ENCODE measurements at regions not wholly inside any gene's neighbourhood (a gene's known extent, or its start where the extent isn't known, plus 50 kb on each side); places are given as distances from the start of the nearest gene placed in this dataset.

DNA sequence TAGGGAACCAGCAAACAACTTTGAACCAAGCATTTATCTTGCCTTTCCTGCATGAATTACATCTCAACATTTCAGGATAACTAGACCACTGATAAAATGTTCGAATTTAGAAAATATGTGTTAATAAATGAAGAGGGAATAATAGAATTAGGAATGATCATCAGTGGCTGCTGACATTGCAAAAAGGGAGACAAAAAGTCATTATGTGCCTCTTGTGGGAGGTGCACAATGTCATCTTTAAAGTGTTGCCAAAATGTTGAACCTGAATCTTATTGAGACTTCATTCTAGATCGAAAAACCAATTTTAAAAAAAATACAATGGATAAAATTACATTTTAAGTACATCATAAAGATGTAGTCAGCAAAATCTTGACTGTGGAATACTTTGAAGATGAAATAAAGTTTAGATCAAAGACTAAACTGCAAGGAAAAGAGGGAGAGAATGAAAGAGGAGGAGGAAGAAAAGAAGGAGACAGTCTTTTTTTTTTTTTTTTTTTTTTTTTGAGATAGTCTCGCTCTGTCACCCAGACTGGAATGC is 299.3 kb downstream of the FBXW7 start:
- POLR2A ChIA-PET: no interaction called here
- Mint-ChIP-seq H3K27me3 (no peaks in the 10 kb centered on the region), H3K4me1 (no peaks in the 10 kb centered on the region), H3K9me3 (ENCODE audit: insufficient read depth) (no peaks in the 10 kb centered on the region), H3K27ac (no peak overlapping the region), H3K4me3 (no peak overlapping the region)
- CTCF ChIA-PET: no interaction called here
- TF ChIP-seq EZH2 (IDR thresholded peaks at IDR 0.05; ENCODE audit: borderline replicate concordance, insufficient read depth, low read depth, low read length, poor library complexity, severe bottlenecking): no peak
- TF ChIP-seq, protein P1, sequence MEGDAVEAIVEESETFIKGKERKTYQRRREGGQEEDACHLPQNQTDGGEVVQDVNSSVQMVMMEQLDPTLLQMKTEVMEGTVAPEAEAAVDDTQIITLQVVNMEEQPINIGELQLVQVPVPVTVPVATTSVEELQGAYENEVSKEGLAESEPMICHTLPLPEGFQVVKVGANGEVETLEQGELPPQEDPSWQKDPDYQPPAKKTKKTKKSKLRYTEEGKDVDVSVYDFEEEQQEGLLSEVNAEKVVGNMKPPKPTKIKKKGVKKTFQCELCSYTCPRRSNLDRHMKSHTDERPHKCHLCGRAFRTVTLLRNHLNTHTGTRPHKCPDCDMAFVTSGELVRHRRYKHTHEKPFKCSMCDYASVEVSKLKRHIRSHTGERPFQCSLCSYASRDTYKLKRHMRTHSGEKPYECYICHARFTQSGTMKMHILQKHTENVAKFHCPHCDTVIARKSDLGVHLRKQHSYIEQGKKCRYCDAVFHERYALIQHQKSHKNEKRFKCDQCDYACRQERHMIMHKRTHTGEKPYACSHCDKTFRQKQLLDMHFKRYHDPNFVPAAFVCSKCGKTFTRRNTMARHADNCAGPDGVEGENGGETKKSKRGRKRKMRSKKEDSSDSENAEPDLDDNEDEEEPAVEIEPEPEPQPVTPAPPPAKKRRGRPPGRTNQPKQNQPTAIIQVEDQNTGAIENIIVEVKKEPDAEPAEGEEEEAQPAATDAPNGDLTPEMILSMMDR (IDR thresholded peaks at IDR 0.05): no peak
- H3K9me3 ChIP-seq (ENCODE audit: control extremely low read depth in 1 of 3, control insufficient read depth in 2 of 3, insufficient read depth in 1 of 3, low read length in 2 of 3): peaks cover 0 to 4% (median 0%) of the 10 kb centered on the region in 3 donors
- H3K4me3 ChIP-seq (ENCODE audit: control extremely low read depth in 1 of 5, extremely low read depth in 1 of 5, insufficient read depth in 1 of 5, low read depth in 2 of 5, low read length in 4 of 5): no peak overlapping the region
- DNase-seq (no peak), ATAC-seq (ENCODE audit: low read depth) (no peak)
- WGBS (ENCODE audit: insufficient coverage): no CpG with 5 or more reads among the region's 3 CpGs
- no peaks in the 10 kb centered on the region for H3K27me3 ChIP-seq (replicated peaks in 1 of 4; ENCODE audit: control extremely low read depth in 1 of 4, control insufficient read depth in 3 of 4, insufficient read depth in 4 of 4, low read length in 3 of 4)
- no peak overlapping the region for H3K27ac ChIP-seq (ENCODE audit: low read length in 2 of 2)
- no peaks in the 10 kb centered on the region for H4K20me1 ChIP-seq (ENCODE audit: control insufficient read depth, insufficient read depth, low read length, poor library complexity, severe bottlenecking)
- no peaks in the 10 kb centered on the region for H3K36me3 ChIP-seq (replicated peaks in 1 of 2; ENCODE audit: control extremely low read depth in 1 of 2, control insufficient read depth in 1 of 2, extremely low read depth in 1 of 2, insufficient read depth in 2 of 2, low read length in 1 of 2)
- no peaks in the 10 kb centered on the region for H3K79me2 ChIP-seq (ENCODE audit: control insufficient read depth, insufficient read depth, low read length)
- no peaks in the 10 kb centered on the region for H3K4me1 ChIP-seq (ENCODE audit: control insufficient read depth in 2 of 2, insufficient read depth in 2 of 2, low read length in 2 of 2)
- intact Hi-C loops (cut with micrococcal nuclease): no loop called here
- no peak overlapping the region for H3K4me2 ChIP-seq (replicated peaks; ENCODE audit: low read depth, low read length, poor library complexity, severe bottlenecking)
- H2AFZ ChIP-seq (ENCODE audit: insufficient read depth, low read depth, low read length, poor library complexity, severe bottlenecking): no peak overlapping the region
- no peak overlapping the region for H3K9ac ChIP-seq (ENCODE audit: low read length)

DNA sequence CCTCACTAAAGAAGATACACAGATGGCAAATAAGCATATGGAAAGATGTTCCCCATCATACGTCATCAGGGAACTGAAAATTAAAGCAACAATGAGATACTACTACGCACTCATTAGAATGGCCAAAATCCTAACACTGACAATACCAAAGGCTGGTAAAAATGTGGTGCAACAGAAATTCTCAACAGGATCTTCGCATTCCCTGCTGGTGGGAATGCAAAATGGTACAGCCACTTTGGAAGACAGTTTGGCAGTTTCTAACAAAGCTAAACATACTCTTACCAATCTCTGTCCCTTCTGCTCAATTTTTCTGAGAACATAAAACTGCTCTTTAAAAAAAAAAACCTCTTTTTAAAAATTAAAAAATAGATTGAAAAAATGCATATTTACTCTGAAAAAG is 300.2 kb downstream of the FBXW7 start:
- no peak for TF ChIP-seq EZH2 (IDR thresholded peaks at IDR 0.05; ENCODE audit: borderline replicate concordance, insufficient read depth, low read depth, low read length, poor library complexity, severe bottlenecking)
- TF ChIP-seq, protein P1 (IDR thresholded peaks at IDR 0.05): no peak
- intact Hi-C loops (cut with micrococcal nuclease): no loop called here
- Histone ChIP-seq H3K36me3 (replicated peaks in 1 of 2; ENCODE audit: control extremely low read depth in 1 of 2, control insufficient read depth in 1 of 2, extremely low read depth in 1 of 2, insufficient read depth in 2 of 2, low read length in 1 of 2) (no peaks in the 10 kb centered on the region), H3K27ac (ENCODE audit: low read length in 2 of 2) (no peak overlapping the region), H3K27me3 (replicated peaks in 1 of 4; ENCODE audit: control extremely low read depth in 1 of 4, control insufficient read depth in 3 of 4, insufficient read depth in 4 of 4, low read length in 3 of 4) (no peaks in the 10 kb centered on the region), H3K9me3 (ENCODE audit: control extremely low read depth in 1 of 3, control insufficient read depth in 2 of 3, insufficient read depth in 1 of 3, low read length in 2 of 3) (peaks cover 0 to 4% (median 0%) of the 10 kb centered on the region in 3 donors), H3K9ac (ENCODE audit: low read length) (no peak overlapping the region), H4K20me1 (ENCODE audit: control insufficient read depth, insufficient read depth, low read length, poor library complexity, severe bottlenecking) (no peaks in the 10 kb centered on the region), H3K4me1 (ENCODE audit: control insufficient read depth in 2 of 2, insufficient read depth in 2 of 2, low read length in 2 of 2) (no peaks in the 10 kb centered on the region), H2AFZ (ENCODE audit: insufficient read depth, low read depth, low read length, poor library complexity, severe bottlenecking) (no peak overlapping the region), H3K4me2 (replicated peaks; ENCODE audit: low read depth, low read length, poor library complexity, severe bottlenecking) (no peak overlapping the region), H3K4me3 (ENCODE audit: control extremely low read depth in 1 of 5, extremely low read depth in 1 of 5, insufficient read depth in 1 of 5, low read depth in 2 of 5, low read length in 4 of 5) (no peak overlapping the region), H3K79me2 (ENCODE audit: control insufficient read depth, insufficient read depth, low read length) (no peaks in the 10 kb centered on the region)
- H3K9me3 Mint-ChIP-seq (ENCODE audit: insufficient read depth): no peaks in the 10 kb centered on the region
- no peak overlapping the region for H3K27ac Mint-ChIP-seq
- ChIA-PET POLR2A (no interaction called here), CTCF (no interaction called here)
- H3K4me1 Mint-ChIP-seq: no peaks in the 10 kb centered on the region
- no peak for DNase-seq
- no peaks in the 10 kb centered on the region for H3K27me3 Mint-ChIP-seq
- WGBS (ENCODE audit: insufficient coverage): 67% methylated on average over 1 of the region's 3 CpGs
- ATAC-seq (ENCODE audit: low read depth): no peak
- no peak overlapping the region for H3K4me3 Mint-ChIP-seq

Data from B cell (primary cell).